Lower lobe of right lung (tissue), 2 donors: ENCODE measurements at regions not wholly inside any gene's neighbourhood (a gene's known extent, or its start where the extent isn't known, plus 50 kb on each side); places are given as distances from the start of the nearest gene placed in this dataset.
"Not testable (repeated sequence)": the region's sequence is repeated elsewhere in the genome, so short reads cannot be mapped to it uniquely, and the experiment has no call there.

ENCODE experiments used
- ATAC-seq, 2 donors: fragments of 200-7000 bp; cut with Tn5 transposase; one replicate each; pipeline ENCODE4 v1.9.1; 2020 to 2022; ENCODE audit warnings: mild to moderate bottlenecking in 2 of 2, moderate library complexity in 2 of 2
- DNase-seq: peaks from one replicate; pipeline ENCODE4 v3.0.0-alpha.2; 2020
- H3K27ac ChIP-seq: fragments of 200-600 bp; one replicate; pipeline ENCODE4 v1.8.0; 2022
- H3K27me3 ChIP-seq: fragments of 200-600 bp; one replicate; pipeline ENCODE4 v1.8.0; 2022; ENCODE audit warnings: low read depth
- H3K36me3 ChIP-seq: fragments of 200-600 bp; one replicate; pipeline ENCODE4 v1.8.0; 2022; ENCODE audit warnings: mild to moderate bottlenecking
- H3K4me1 ChIP-seq: fragments of 200-600 bp; one replicate; pipeline ENCODE4 v1.8.0; 2022
- H3K4me3 ChIP-seq: fragments of 200-600 bp; one replicate; pipeline ENCODE4 v1.8.0; 2022; ENCODE audit warnings: mild to moderate bottlenecking
- H3K9me3 ChIP-seq: fragments of 200-600 bp; one replicate; pipeline ENCODE4 v1.8.0; 2022
- intact Hi-C: fragments of 100-400 bp; cut with DNase I; formaldehyde crosslinking; loops from one replicate; pipeline ENCODE4 v1.11.0; 2022
- TF ChIP-seq, protein P1 (sequence below): fragments of 200-600 bp; IDR thresholded peaks from one replicate; pipeline ENCODE4 v1.8.0; 2022; ENCODE audit warnings: antibody characterized with exemption, mild to moderate bottlenecking
- donor health status: DM: no; HTN: yes; CAD: no; lungs with severe emphysema.

DNA sequence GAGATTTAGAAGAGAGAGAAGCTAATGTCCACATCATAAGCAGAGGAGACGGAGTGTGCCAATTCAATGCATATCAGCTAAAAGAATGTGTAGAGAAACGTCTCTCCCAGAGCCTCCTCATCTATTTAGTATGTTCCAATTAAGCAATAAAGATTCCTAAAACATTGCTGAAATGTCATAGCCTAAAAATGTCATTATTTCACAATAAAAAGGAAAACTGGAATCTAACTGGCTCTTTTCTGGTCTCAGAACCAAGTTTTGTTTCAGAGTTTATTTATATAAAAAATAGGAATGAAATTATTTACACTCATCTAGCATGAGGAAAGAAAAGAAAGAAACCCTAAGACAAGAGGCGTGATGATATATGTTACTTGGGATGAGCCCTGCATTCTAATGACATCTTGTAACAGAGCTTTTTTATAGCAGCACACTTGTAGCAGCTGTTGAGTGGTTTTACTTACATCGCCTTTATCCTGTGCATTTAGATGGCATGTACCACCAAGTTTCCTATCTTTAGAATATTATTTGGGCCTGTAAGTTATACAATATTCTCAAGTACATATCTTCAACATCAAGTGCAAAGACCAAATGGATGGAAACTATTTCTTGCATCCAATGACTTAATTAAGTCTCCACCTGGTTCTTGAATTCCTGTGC lies 266.3 kb upstream of the PRKD1 start:
- TF ChIP-seq, protein P1, sequence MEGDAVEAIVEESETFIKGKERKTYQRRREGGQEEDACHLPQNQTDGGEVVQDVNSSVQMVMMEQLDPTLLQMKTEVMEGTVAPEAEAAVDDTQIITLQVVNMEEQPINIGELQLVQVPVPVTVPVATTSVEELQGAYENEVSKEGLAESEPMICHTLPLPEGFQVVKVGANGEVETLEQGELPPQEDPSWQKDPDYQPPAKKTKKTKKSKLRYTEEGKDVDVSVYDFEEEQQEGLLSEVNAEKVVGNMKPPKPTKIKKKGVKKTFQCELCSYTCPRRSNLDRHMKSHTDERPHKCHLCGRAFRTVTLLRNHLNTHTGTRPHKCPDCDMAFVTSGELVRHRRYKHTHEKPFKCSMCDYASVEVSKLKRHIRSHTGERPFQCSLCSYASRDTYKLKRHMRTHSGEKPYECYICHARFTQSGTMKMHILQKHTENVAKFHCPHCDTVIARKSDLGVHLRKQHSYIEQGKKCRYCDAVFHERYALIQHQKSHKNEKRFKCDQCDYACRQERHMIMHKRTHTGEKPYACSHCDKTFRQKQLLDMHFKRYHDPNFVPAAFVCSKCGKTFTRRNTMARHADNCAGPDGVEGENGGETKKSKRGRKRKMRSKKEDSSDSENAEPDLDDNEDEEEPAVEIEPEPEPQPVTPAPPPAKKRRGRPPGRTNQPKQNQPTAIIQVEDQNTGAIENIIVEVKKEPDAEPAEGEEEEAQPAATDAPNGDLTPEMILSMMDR: no peak
- Histone ChIP-seq H3K4me3 (no peak overlapping the region), H3K27ac (peak overlapping the region; percentile 25), H3K36me3 (no peaks in the 10 kb centered on the region), H3K4me1 (no peaks in the 10 kb centered on the region), H3K9me3 (no peaks in the 10 kb centered on the region), H3K27me3 (no peaks in the 10 kb centered on the region)
- ATAC-seq (no peak), DNase-seq (no peak)
- intact Hi-C loops: no loop called here

DNA sequence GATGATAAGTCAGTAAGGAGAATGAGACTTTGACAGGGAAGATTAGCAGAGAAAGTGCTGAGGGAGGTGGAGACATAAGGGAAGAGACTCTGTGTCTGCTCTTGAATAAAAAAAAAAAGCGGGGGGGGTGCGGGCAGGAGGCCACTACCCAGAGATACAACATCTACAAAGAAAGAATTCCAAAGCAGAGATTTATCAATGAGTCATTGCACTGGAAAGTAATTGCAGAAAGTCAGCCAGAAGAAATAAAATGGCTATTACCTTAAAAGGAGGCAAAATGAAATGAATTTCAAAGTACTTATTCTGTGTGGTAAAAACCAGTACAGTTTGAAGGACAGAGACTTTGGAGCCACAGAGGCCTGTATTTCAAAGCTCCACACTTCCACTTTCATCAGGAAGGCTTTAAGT lies 267.1 kb upstream of the PRKD1 start:
- ATAC-seq (no peak), DNase-seq (no peak)
- intact Hi-C loops: no loop called here
- H3K9me3 ChIP-seq: no peaks in the 10 kb centered on the region
- no peaks in the 10 kb centered on the region for H3K27me3 ChIP-seq
- H3K36me3 ChIP-seq: no peaks in the 10 kb centered on the region
- TF ChIP-seq, protein P1: no peak
- H3K4me3 ChIP-seq: no peak overlapping the region
- peak overlapping the region; percentile 25 for H3K27ac ChIP-seq
- H3K4me1 ChIP-seq: no peaks in the 10 kb centered on the region

DNA sequence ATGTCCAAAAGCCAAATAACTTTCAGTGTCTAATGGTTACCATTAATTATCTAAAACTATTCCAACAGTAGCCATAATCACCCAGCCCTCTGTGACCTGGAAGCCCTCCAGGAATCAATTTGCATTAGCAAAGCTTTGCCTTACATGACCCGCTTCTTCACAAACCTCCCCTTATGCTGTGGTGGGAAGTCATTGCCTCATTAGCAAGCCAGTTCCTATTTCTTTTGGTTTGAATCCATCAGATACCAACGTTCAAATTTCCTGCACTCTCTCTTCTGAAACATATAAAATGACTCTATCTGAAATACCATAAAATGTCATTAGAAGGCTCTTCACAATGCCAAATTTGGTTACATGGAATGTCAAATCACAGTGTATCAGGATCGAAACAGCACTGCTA lies 268.3 kb upstream of the PRKD1 start:
- Histone ChIP-seq H3K27ac (no peak overlapping the region), H3K4me3 (no peak overlapping the region), H3K4me1 (no peaks in the 10 kb centered on the region), H3K27me3 (no peaks in the 10 kb centered on the region), H3K36me3 (no peaks in the 10 kb centered on the region), H3K9me3 (no peaks in the 10 kb centered on the region)
- intact Hi-C loops: no loop called here
- TF ChIP-seq, protein P1: no peak
- ATAC-seq (no peak), DNase-seq (no peak)

DNA sequence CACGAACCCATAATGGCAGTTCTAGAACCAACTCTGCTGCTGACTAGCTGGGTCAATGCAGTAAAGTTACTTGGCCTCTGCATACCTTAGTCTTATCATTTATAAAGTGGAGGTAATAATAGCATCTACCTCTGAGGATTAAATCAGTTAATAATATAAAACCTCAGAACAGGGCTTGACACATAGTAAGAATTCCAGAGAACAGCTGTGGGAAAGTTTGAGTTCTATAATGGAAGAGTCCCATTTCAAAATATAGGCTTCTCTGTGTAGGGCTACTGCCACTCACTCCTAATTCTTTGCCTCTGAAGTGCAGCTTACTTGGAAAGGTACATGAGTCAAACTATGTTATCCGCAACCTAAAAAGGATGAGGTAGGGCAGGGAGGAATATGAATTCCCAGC lies 269.2 kb upstream of the PRKD1 start:
- H3K4me1 ChIP-seq: no peaks in the 10 kb centered on the region
- H3K9me3 ChIP-seq: no peaks in the 10 kb centered on the region
- H3K4me3 ChIP-seq: no peak overlapping the region
- ATAC-seq (no peak), DNase-seq (no peak)
- H3K27ac ChIP-seq: no peak overlapping the region
- no peaks in the 10 kb centered on the region for H3K27me3 ChIP-seq
- intact Hi-C loops: no loop called here
- H3K36me3 ChIP-seq: no peaks in the 10 kb centered on the region
- TF ChIP-seq, protein P1: no peak

DNA sequence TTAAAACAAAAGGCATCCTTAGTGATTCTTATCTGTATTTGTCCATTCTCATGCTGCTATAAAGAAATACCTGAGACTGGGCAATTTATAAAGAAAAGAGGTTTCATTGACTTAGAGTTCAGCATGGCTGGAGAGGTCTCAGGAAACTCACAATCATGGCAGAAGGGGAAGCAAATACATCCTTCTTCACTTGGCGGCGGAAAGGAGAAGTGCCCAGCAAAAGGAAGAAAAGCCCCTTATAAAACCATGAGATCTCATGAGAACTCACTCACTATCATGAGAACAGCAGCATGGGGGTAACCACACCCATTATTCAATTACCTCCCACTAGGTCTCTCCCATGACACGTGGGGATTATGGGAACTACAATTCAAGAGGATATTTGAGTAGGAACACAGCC lies 271.1 kb upstream of the PRKD1 start:
- H3K4me1 ChIP-seq, H3K27ac ChIP-seq, H3K9me3 ChIP-seq, DNase-seq, H3K36me3 ChIP-seq, ATAC-seq, H3K4me3 ChIP-seq, H3K27me3 ChIP-seq, intact Hi-C loops: not testable (repeated sequence)

DNA sequence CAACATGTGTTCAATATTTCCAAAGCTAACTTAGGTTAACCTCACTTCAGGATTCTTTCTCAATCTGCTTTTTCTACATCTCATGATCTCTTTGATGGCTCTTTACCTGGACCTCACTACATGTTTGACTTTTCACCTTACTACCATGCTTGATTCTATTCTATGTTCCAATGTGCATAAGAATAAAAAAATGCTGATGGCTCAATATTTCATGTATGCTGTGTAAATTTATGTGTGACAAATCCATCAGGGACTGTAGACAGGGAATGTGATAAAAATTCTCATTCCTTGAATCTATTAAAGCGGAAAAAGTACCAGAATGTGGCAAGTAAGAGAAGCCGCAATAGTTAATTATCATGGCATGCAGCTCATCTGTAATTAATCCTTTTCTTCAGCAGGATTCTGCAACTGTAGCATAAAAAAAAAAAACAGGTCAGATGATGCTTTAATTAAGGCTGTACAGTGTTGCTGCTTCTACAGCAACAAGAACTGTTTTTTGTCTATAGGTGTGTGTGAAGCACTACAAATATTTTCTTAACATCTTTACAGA lies 276.9 kb upstream of the PRKD1 start:
- no peak overlapping the region for H3K27ac ChIP-seq
- TF ChIP-seq, protein P1: no peak
- no peak overlapping the region for H3K4me3 ChIP-seq
- no peaks in the 10 kb centered on the region for H3K27me3 ChIP-seq
- H3K9me3 ChIP-seq: no peaks in the 10 kb centered on the region
- ATAC-seq: no peak
- no peak for DNase-seq
- H3K36me3 ChIP-seq: no peaks in the 10 kb centered on the region
- H3K4me1 ChIP-seq: no peaks in the 10 kb centered on the region
- intact Hi-C loops: no loop called here
